NCI-H2227 (cell line): ENCODE measurements at regions not wholly inside any gene's neighbourhood (a gene's known extent, or its start where the extent isn't known, plus 50 kb on each side); places are given as distances from the start of the nearest gene placed in this dataset.
"Not testable (repeated sequence)": the region's sequence is repeated elsewhere in the genome, so short reads cannot be mapped to it uniquely, and the experiment has no call there.

Experiments
- DNase-seq: peaks from one replicate; lab custom pipeline; 2025; ENCODE audit not compliant: unreplicated experiment; lab: John Stamatoyannopoulos, UW

- DNase-seq = no peak
Measured at GRCh38 chr5:12793373-12793772, 889.1 kb upstream of the CTNND2 start.

- DNase-seq = no peak
Measured at GRCh38 chr5:12780536-12780935, 876.3 kb upstream of the CTNND2 start.

GRCh38 chr5:12777342-12777741 lies 873.1 kb upstream of the CTNND2 start:
- DNase-seq = no peak

- DNase-seq = no peak
Measured at GRCh38 chr5:12772276-12772675, 868.0 kb upstream of the CTNND2 start.

- no peak for DNase-seq
Measured at GRCh38 chr5:12759377-12759776, 855.1 kb upstream of the CTNND2 start.

- no peak for DNase-seq
Measured at GRCh38 chr5:12757035-12757434, 852.8 kb upstream of the CTNND2 start.

- DNase-seq = no peak
Measured at GRCh38 chr5:12745537-12745936, 841.3 kb upstream of the CTNND2 start.

GRCh38 chr5:12743582-12743981 lies 839.3 kb upstream of the CTNND2 start:
- DNase-seq = no peak

GRCh38 chr5:12730354-12730753 lies 826.1 kb upstream of the CTNND2 start:
- no peak for DNase-seq

- DNase-seq = no peak
Measured at GRCh38 chr5:12716664-12717063, 812.4 kb upstream of the CTNND2 start.

GRCh38 chr5:12707560-12707959 lies 803.3 kb upstream of the CTNND2 start:
- no peak for DNase-seq

- peak; percentile 24 for DNase-seq
Measured at GRCh38 chr5:12704955-12705354, 800.7 kb upstream of the CTNND2 start.

GRCh38 chr5:12703254-12703653 lies 799.0 kb upstream of the CTNND2 start:
- DNase-seq = no peak

GRCh38 chr5:12695651-12696050 lies 791.4 kb upstream of the CTNND2 start:
- no peak for DNase-seq

- no peak for DNase-seq
Measured at GRCh38 chr5:12691330-12691729, 787.1 kb upstream of the CTNND2 start.

GRCh38 chr5:12690361-12690760 lies 786.1 kb upstream of the CTNND2 start:
- DNase-seq = no peak

GRCh38 chr5:12683249-12683648 lies 779.0 kb upstream of the CTNND2 start:
- no peak for DNase-seq

GRCh38 chr5:12679731-12680130 lies 775.5 kb upstream of the CTNND2 start:
- DNase-seq = no peak

- no peak for DNase-seq
Measured at GRCh38 chr5:12675959-12676358, 771.7 kb upstream of the CTNND2 start.

- DNase-seq = no peak
Measured at GRCh38 chr5:12672141-12672540, 767.9 kb upstream of the CTNND2 start.

- DNase-seq = no peak
Measured at GRCh38 chr5:12669326-12669725, 765.1 kb upstream of the CTNND2 start.

GRCh38 chr5:12668564-12668963 lies 764.3 kb upstream of the CTNND2 start:
- no peak for DNase-seq

- not testable (repeated sequence) for DNase-seq
Measured at GRCh38 chr5:12667818-12668217, 763.6 kb upstream of the CTNND2 start.

GRCh38 chr5:12665772-12666171 lies 761.5 kb upstream of the CTNND2 start:
- DNase-seq = not testable (repeated sequence)
